Gastrocnemius medialis (tissue), 4 donors: ENCODE measurements at regions not wholly inside any gene's neighbourhood (a gene's known extent, or its start where the extent isn't known, plus 50 kb on each side); places are given as distances from the start of the nearest gene placed in this dataset.
"Not testable (repeated sequence)": the region's sequence is repeated elsewhere in the genome, so short reads cannot be mapped to it uniquely, and the experiment has no call there.

Source experiments
- ATAC-seq, 2 donors: fragments of 150-250 bp; one replicate each; pipeline ENCODE4 v1.9.1; 2016
- DNase-seq, 2 donors: peaks; one replicate each; pipeline ENCODE4 v3.0.0-alpha.2; 2019
- H3K27ac ChIP-seq, 4 donors: fragments of 200-600 bp; sonication (generic); 1 replicate in 1 of 4; 2 replicates in 3 of 4; pipeline ENCODE4 v1.5.1; 2016 to 2018; ENCODE audit warnings: mild to moderate bottlenecking in 2 of 4, moderate library complexity in 1 of 4
- H3K27me3 ChIP-seq, 3 donors: fragments of 200-600 bp; sonication (generic) in 2 of 3; 1 replicate in 1 of 3; 2 replicates in 2 of 3; pipeline versions ENCODE4 v1.5.1 to v1.6.0; 2016 to 2019; ENCODE audit warnings: mild to moderate bottlenecking in 1 of 3, moderate library complexity in 1 of 3
- H3K36me3 ChIP-seq, 2 donors: fragments of 200-600 bp; sonication (generic) in 1 of 2; one replicate each; pipeline ENCODE4 v1.5.1; 2017 to 2018
- H3K4me1 ChIP-seq, 2 donors: fragments of 200-600 bp; sonication (generic) in 1 of 2; one replicate each; pipeline ENCODE4 v1.5.1; 2016 to 2017; ENCODE audit warnings: mild to moderate bottlenecking in 2 of 2
- H3K4me3 ChIP-seq, 4 donors: fragments of 200-600 bp; sonication (generic) in 3 of 4; 1 replicate in 1 of 4; 2 replicates in 3 of 4; pipeline ENCODE4 v1.5.1; 2016 to 2019; ENCODE audit warnings: mild to moderate bottlenecking in 2 of 4
- H3K9me3 ChIP-seq, 3 donors: fragments of 200-600 bp; sonication (generic) in 2 of 3; 1 replicate in 1 of 3; 2 replicates in 2 of 3; pipeline ENCODE4 v1.5.1; 2016 to 2019
- POLR2A ChIP-seq, 2 donors: fragments of 450-650 bp; IDR thresholded peaks; one replicate each; pipeline ENCODE4 v1.6.1; 2017; ENCODE audit warnings: antibody characterized with exemption in 2 of 2, mild to moderate bottlenecking in 2 of 2, moderate library complexity in 2 of 2
- in situ Hi-C, 4 donors: fragments of 200-750 bp; cut with MboI; loops; one replicate each; pipeline versions ENCODE4 v1.15.0 to v1.8.0; 2017; ENCODE audit warnings: low sequenced_read_pairs in 4 of 4
- intact Hi-C: fragments of 100-400 bp; cut with DNase I; formaldehyde crosslinking; loops from one replicate; pipeline ENCODE4 v1.15.1; 2023; ENCODE audit warnings: low total_unique reads
- TF ChIP-seq, protein P1 (sequence below), 5 experiments: fragments of 450-650 bp in 3 of 5; fragments of 200-600 bp in 2 of 5; sonication (generic) in 2 of 5; IDR thresholded peaks in 4 of 5; conservative IDR thresholded peaks in 1 of 5; 1 replicate in 4 of 5; 2 replicates in 1 of 5; pipeline ENCODE4 v1.5.1; 2016 to 2019; ENCODE audit warnings: antibody characterized with exemption in 5 of 5, mild to moderate bottlenecking in 3 of 5, moderate library complexity in 3 of 5

GRCh38 chr12:93090731-93091172 lies 161.7 kb upstream of the EEA1 start:
- peaks cover 0 to 5% of the 10 kb centered on the region in 2 donors for H3K4me1 ChIP-seq
- no peak for TF ChIP-seq POLR2A (IDR thresholded peaks at IDR 0.05)
- TF ChIP-seq, protein P1, sequence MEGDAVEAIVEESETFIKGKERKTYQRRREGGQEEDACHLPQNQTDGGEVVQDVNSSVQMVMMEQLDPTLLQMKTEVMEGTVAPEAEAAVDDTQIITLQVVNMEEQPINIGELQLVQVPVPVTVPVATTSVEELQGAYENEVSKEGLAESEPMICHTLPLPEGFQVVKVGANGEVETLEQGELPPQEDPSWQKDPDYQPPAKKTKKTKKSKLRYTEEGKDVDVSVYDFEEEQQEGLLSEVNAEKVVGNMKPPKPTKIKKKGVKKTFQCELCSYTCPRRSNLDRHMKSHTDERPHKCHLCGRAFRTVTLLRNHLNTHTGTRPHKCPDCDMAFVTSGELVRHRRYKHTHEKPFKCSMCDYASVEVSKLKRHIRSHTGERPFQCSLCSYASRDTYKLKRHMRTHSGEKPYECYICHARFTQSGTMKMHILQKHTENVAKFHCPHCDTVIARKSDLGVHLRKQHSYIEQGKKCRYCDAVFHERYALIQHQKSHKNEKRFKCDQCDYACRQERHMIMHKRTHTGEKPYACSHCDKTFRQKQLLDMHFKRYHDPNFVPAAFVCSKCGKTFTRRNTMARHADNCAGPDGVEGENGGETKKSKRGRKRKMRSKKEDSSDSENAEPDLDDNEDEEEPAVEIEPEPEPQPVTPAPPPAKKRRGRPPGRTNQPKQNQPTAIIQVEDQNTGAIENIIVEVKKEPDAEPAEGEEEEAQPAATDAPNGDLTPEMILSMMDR (IDR thresholded peaks at IDR 0.05 in 4 of 5, conservative IDR thresholded peaks at IDR 0.05 in 1 of 5) = no peak
- H3K4me3 ChIP-seq = no peak overlapping the region
- no peaks in the 10 kb centered on the region for H3K27me3 ChIP-seq
- H3K9me3 ChIP-seq = peaks cover 0 to 5% (median 2%) of the 10 kb centered on the region in 3 donors
- intact Hi-C loops = no loop called here
- in situ Hi-C loops = no loop called here
- ATAC-seq (no peak), DNase-seq (no peak)
- no peak overlapping the region for H3K27ac ChIP-seq
- H3K36me3 ChIP-seq = no peaks in the 10 kb centered on the region

GRCh38 chr12:93091886-93092648 lies 163.0 kb upstream of the EEA1 start:
- ATAC-seq (no peak), DNase-seq (no peak)
- intact Hi-C loops (no loop called here), in situ Hi-C loops (no loop called here)
- TF ChIP-seq, protein P1 (IDR thresholded peaks at IDR 0.05 in 4 of 5, conservative IDR thresholded peaks at IDR 0.05 in 1 of 5) = no peak
- no peak for TF ChIP-seq POLR2A (IDR thresholded peaks at IDR 0.05)
- Histone ChIP-seq H3K27me3 (no peaks in the 10 kb centered on the region), H3K27ac (no peak overlapping the region), H3K36me3 (no peaks in the 10 kb centered on the region), H3K9me3 (peaks cover 0 to 5% (median 0%) of the 10 kb centered on the region in 3 donors), H3K4me1 (peaks cover 0 to 5% of the 10 kb centered on the region in 2 donors), H3K4me3 (no peak overlapping the region)

- Histone ChIP-seq H3K4me1 (peaks cover 0 to 5% of the 10 kb centered on the region in 2 donors), H3K9me3 (peaks cover 0 to 4% (median 0%) of the 10 kb centered on the region in 3 donors), H3K27ac (no peak overlapping the region), H3K36me3 (no peaks in the 10 kb centered on the region), H3K4me3 (no peak overlapping the region), H3K27me3 (no peaks in the 10 kb centered on the region)
- ATAC-seq (no peak), DNase-seq (no peak)
- intact Hi-C loops (no loop called here), in situ Hi-C loops (no loop called here)
- TF ChIP-seq POLR2A (IDR thresholded peaks at IDR 0.05) = no peak
- TF ChIP-seq, protein P1 (IDR thresholded peaks at IDR 0.05 in 4 of 5, conservative IDR thresholded peaks at IDR 0.05 in 1 of 5) = no peak
Measured at GRCh38 chr12:93092649-93092945, 163.5 kb upstream of the EEA1 start.

GRCh38 chr12:93093243-93093642 lies 164.1 kb upstream of the EEA1 start:
- Histone ChIP-seq H3K27ac (no peak overlapping the region), H3K9me3 (no peaks in the 10 kb centered on the region), H3K4me3 (no peak overlapping the region), H3K4me1 (peaks cover 0 to 5% of the 10 kb centered on the region in 2 donors), H3K36me3 (no peaks in the 10 kb centered on the region), H3K27me3 (no peaks in the 10 kb centered on the region)
- ATAC-seq = no peak
- intact Hi-C loops (no loop called here), in situ Hi-C loops (no loop called here)
- DNase-seq = no peak
- TF ChIP-seq, protein P1 (IDR thresholded peaks at IDR 0.05 in 4 of 5, conservative IDR thresholded peaks at IDR 0.05 in 1 of 5) = no peak
- TF ChIP-seq POLR2A (IDR thresholded peaks at IDR 0.05) = no peak

DNA sequence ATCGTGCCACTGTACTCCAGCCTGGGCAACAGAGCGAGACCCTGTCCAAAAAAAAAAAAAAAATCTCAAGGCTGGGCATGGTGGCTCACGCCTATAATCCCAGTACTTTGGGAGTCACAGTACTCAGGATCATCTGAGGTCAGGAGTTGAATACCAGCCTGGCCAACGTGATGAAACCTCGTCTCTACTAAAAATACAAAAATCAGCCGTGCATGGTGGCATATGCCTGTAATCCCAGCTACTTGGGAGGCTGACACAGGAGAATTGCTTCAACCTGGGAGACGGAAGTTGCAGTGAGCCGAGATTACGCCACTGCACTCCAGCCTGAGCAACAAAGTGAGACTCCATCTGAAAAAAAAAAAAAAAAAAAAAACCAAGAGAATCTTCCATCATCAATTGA lies 165.1 kb upstream of the EEA1 start:
- in situ Hi-C loops, H3K27ac ChIP-seq, intact Hi-C loops, DNase-seq, H3K4me1 ChIP-seq, H3K4me3 ChIP-seq, H3K27me3 ChIP-seq, H3K9me3 ChIP-seq, H3K36me3 ChIP-seq: not testable (repeated sequence)
- ATAC-seq = peak in 1 of 2 donors; percentile 55
